Ovary (tissue), 3 donors: ENCODE measurements at regions not wholly inside any gene's neighbourhood (a gene's known extent, or its start where the extent isn't known, plus 50 kb on each side); places are given as distances from the start of the nearest gene placed in this dataset.

ENCODE experiments used
- EP300 ChIP-seq: sonication (generic); formaldehyde crosslinking; IDR thresholded peaks from one replicate; pipeline ENCODE4 v1.6.1; 2017; ENCODE audit warnings: antibody characterized with exemption
- POLR2A ChIP-seq: fragments of 450-650 bp; IDR thresholded peaks from one replicate; pipeline ENCODE4 v1.6.1; 2017; ENCODE audit warnings: antibody characterized with exemption, mild to moderate bottlenecking, moderate library complexity
- TF ChIP-seq, protein P1 (sequence below), 3 donors: fragments of 450-650 bp in 2 of 3; fragments of 200-600 bp in 1 of 3; IDR thresholded peaks; one replicate each; pipeline versions ENCODE4 v1.5.1 to v1.8.0; 2016 to 2022; ENCODE audit warnings: antibody characterized with exemption in 3 of 3, mild to moderate bottlenecking in 1 of 3
- donor health status: DM: no; HTN: no; CAD: no.

DNA sequence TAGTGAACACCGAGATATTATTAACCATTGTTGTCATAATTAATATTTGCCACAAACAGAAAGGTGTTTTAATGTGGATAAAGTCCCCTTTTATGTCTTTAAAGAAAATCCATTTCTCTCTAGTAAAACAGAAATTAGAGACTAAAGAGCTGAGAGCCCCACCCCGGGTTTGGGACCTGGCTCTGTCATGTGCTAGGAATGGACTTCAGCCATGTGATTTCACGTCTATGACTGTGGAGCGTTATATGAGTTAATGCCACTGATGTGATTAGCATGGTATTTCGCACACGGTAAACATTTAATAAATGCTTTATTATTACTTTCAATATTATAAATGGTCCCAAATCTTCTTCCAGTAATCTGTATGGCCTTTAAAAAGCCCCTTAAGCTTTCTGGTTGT is 205.0 kb upstream of the NFIA start:
- TF ChIP-seq, protein P1, sequence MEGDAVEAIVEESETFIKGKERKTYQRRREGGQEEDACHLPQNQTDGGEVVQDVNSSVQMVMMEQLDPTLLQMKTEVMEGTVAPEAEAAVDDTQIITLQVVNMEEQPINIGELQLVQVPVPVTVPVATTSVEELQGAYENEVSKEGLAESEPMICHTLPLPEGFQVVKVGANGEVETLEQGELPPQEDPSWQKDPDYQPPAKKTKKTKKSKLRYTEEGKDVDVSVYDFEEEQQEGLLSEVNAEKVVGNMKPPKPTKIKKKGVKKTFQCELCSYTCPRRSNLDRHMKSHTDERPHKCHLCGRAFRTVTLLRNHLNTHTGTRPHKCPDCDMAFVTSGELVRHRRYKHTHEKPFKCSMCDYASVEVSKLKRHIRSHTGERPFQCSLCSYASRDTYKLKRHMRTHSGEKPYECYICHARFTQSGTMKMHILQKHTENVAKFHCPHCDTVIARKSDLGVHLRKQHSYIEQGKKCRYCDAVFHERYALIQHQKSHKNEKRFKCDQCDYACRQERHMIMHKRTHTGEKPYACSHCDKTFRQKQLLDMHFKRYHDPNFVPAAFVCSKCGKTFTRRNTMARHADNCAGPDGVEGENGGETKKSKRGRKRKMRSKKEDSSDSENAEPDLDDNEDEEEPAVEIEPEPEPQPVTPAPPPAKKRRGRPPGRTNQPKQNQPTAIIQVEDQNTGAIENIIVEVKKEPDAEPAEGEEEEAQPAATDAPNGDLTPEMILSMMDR (IDR thresholded peaks at IDR 0.05), result no peak
- no peak for TF ChIP-seq POLR2A
- no peak for TF ChIP-seq EP300
